ENCODE measurements at regions not wholly inside any gene's neighbourhood (a gene's known extent, or its start where the extent isn't known, plus 50 kb on each side); places are given as distances from the start of the nearest gene placed in this dataset.

GRCh38 chr20:60410618-60411264 lies 452.5 kb downstream of the CDH26 start:
- no peak overlapping the region for H2BK20ac ChIP-seq (ENCODE audit: low read depth, low read length)
- H3K56ac ChIP-seq (ENCODE audit: extremely low read depth, insufficient read depth, low read length), result no peak overlapping the region
- no peak overlapping the region for H2AK9ac ChIP-seq (replicated peaks; ENCODE audit: low read depth, low read length, poor library complexity)
- dilution Hi-C loops (cut with HindIII; ENCODE audit: low sequenced_read_pairs, unreplicated experiment), result no loop called here
- H3K9me1 ChIP-seq (ENCODE audit: insufficient read depth, low read length), result no peaks in the 10 kb centered on the region
- H3K9me3 ChIP-seq (ENCODE audit: control insufficient read depth, insufficient read depth, low read length), result peaks cover 17% of the 10 kb centered on the region
- ATAC-seq (ENCODE audit: low read depth) (no peak), DNase-seq (no peak)
- no peak overlapping the region for H3K4me3 ChIP-seq (ENCODE audit: insufficient read depth, low read depth, low read length)
- H4K5ac ChIP-seq (ENCODE audit: low read depth, low read length), result no peak overlapping the region
- no peak overlapping the region for H2BK15ac ChIP-seq (ENCODE audit: low read depth, low read length)
- BruUV-seq (replicated peaks), result no TSS peak
- no peak overlapping the region for H4K8ac ChIP-seq (ENCODE audit: low read depth in 2 of 2, low read length in 2 of 2)
- no peak overlapping the region for H3K4ac ChIP-seq (ENCODE audit: low read depth, low read length)
- H2BK5ac ChIP-seq (ENCODE audit: low read depth, low read length, poor library complexity, severe bottlenecking), result no peak overlapping the region
- POLR2A ChIA-PET (ENCODE audit: unreplicated experiment), result interaction anchor here (0.6 kb wide), 1 partner anchor 13 kb away, joined by 12 read pairs; no protein-coding TSS in a partner anchor
- no peak overlapping the region for H3K18ac ChIP-seq (ENCODE audit: low read depth, low read length)
- no peaks in the 10 kb centered on the region for H3K36me3 ChIP-seq (ENCODE audit: control insufficient read depth, insufficient read depth, low read length)
- H2AFZ ChIP-seq (replicated peaks; ENCODE audit: low read length, poor library complexity), result no peak overlapping the region
- no peak overlapping the region for H3K9ac ChIP-seq (ENCODE audit: low read depth, low read length)
- no peak overlapping the region for H3K4me2 ChIP-seq (ENCODE audit: low read depth, low read length)
- H2BK120ac ChIP-seq (ENCODE audit: low read depth, low read length), result no peak overlapping the region
- in situ Hi-C loops (cut with MboI; ENCODE audit: low sequenced_read_pairs), result no loop called here
- H3K4me1 ChIP-seq (ENCODE audit: control insufficient read depth, insufficient read depth, low read length), result no peaks in the 10 kb centered on the region
- H2AK5ac ChIP-seq (ENCODE audit: low read depth, low read length), result no peak overlapping the region
- no peak overlapping the region for H3K23ac ChIP-seq (ENCODE audit: low read depth, low read length)
- H4K91ac ChIP-seq (ENCODE audit: insufficient read depth, low read depth, low read length), result no peak overlapping the region
- no peak for TF ChIP-seq NFE2L2 (IDR thresholded peaks at IDR 0.05; ENCODE audit: low read depth, low read length)
- TF ChIP-seq MAFK (IDR thresholded peaks at IDR 0.05; ENCODE audit: low read depth, low read length), result 0 out of 2 replicates have a peak, but pooled peaks have one; percentile 27
- CTCF ChIA-PET, result no interaction called here
- no peaks in the 10 kb centered on the region for H3K27me3 ChIP-seq (ENCODE audit: control insufficient read depth, insufficient read depth, low read length)
- intact Hi-C loops (cut with micrococcal nuclease), result no loop called here
- 0% methylated on average over 1 of the region's 7 CpGs; no CpG with 5 or more reads in 1 of the 2 experiments for WGBS, 2 experiments (ENCODE audit: extremely low coverage in 2 of 2, insufficient read length in 1 of 2)
- H3K14ac ChIP-seq (replicated peaks; ENCODE audit: low read depth, low read length), result no peak overlapping the region
- no peaks in the 10 kb centered on the region for H4K20me1 ChIP-seq (ENCODE audit: insufficient read depth, low read length)
- H3K79me1 ChIP-seq (ENCODE audit: low read depth in 1 of 2, low read length in 2 of 2), result no peaks in the 10 kb centered on the region
- H3K27ac ChIP-seq (ENCODE audit: insufficient read depth, low read length), result no peak overlapping the region
